AML-193 (cell line): ENCODE measurements at regions not wholly inside any gene's neighbourhood (a gene's known extent, or its start where the extent isn't known, plus 50 kb on each side); places are given as distances from the start of the nearest gene placed in this dataset.
A peak's percentile ranks its signal among the peaks of the same experiment; 100 is the strongest.

ENCODE experiments used
- DNase-seq, 2 experiments: peaks; one replicate each; lab custom pipeline; 2025; lab: John Stamatoyannopoulos, UW

DNA sequence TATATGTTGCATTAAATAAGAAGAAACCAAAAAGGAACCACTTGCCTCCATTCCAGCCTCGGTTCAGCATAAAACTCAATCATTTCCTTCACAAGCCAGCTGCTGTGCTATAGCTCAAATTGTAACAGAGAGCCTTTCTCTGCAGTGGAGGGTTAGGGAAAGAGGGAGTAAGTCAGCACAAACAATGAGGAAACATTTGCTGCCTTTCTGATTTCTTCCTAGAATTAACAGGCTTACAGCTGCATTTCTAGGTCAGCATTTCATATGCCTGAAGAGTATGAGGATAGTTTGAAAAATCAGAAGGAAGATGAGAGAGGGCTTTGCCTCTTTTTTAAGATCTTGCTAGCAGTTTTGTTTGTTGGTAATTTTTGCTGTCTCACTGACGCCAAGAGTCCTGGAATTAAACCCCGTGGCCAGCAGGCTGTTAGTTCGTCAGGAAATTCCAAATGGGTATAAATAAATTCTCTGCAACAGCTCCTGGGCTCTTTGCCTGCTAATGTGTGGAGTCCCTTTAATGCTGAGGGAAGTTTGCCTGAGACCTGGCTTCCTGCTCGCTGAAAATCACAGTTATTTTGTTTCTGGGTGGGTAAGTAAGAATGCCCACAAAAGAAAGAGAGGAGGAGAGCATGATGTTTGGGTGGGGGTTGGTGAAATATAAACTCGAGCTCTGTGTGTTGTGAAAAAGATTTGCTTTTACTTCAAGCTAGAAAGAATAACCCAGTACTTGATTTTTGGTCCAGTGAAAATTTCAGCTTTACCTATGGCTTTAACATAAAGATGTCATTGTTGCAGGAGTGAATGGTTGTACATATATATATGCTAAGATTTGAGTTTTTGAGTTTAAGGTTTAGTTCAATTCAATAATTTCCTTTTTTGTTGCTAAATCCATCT is 148.1 kb upstream of the DMRT1 start:
- no peak for DNase-seq

DNA sequence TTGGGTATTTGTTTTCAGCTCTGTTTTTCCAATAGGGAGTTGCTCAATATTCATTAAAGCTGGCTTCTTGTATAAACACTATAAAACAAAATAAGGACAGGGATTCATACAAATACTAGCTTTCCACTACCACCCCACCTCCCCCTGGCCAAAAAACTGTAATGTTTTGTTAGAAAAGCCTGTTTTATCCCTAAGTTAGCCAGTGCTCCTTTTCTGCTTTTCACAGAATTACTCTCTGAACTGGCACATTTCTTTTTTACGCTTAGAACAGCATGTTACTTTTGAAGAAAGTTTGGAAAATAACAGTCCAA is 147.4 kb upstream of the DMRT1 start:
- no peak for DNase-seq

DNA sequence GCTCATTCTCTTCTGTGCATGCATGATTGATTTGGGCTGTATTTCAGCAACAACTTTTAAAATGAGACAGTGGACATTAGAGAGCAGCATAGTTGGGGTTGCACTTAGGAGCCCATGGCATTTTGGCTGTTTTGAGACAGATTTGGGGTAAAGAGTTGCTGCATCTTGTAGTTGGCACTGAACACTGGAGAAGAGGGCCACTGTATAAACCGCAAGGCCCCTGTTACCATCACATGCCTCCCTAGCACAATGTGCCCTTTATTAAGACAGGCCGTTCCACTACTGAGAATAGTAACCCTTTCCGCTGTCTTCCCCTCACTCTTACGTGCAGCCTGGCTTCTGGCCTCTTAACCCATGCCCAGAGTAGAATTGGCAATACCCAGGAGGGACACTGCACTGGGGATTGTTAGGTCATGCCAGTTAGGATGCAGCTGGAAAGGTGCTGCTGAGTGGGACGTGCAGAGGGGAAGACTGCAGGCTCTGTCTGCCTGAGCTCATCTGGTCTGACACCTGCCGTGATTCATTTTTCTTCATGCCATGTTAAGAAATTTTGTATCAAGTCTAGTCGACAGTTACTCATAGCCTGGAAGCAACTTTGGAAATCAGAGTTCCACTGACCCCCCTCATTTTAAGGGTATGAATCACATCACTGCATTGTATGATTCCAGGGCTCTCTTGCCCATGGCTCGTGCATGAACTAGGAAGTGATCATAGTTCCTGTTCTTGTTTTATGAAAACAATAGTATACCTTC is 146.9 kb upstream of the DMRT1 start:
- DNase-seq: no peak

DNA sequence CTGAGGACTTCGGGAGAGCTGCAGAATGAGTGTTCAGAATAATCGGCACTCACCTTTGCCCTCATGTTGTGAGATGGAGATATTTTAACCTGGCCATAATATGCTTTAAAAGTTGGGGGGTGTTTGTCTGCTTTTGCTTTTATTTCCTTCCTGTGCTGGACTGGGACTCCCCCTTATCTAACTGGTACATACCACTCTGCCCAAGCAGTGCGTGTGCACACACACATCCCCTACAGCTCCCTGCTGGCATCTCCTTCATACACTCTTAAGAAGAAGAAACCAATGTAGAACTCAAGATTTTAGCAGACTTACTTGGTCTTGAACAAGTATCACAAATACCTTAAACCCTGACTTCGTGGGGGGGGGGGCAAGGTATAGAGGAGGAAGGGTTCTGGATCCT is 146.2 kb upstream of the DMRT1 start:
- DNase-seq: no peak

DNA sequence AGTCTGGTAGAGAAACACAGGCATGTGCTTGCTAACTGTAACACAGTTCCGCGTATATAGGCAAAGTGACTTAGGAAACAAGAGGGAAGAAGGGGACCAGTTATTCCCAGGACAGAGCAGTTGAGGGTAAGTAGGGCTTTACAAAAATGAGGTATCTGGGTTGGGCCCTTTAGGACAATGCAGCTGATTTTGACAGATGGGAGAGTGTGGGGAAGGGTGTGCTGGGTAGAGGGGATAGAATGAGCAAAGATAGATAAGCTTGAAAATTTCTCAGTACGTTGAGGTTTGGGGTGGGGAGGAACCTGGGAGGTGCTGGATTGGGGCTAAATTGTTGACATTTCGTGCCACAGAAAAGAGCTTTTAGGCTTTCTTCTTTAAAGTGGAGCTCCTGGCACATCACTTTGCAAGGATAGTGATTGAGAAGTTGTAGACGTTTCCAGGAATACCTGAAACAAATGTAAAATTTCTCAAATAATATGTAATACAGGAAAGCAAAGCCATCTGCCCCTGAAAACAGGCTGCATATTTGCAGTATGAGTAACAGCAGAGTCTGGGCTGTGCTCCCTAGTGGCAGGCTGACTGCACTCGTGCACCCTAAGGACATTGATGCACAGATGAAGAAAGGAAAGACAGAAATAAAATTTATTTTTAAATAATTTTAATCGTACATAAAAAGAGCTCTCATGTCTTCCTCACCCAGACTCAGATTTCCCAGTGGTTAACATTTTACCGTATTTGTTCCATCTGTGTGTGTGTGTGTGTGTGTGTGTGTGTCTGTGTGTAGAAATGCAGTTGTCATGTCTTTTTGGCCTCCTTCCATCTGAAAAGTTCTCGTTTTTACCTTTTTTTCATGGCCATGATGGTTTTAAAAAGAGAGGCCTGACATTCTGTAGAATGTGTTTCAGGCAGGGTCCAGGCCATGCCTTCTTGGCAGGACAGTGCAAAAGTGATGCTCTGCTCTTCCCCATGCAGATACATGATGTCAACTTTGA is 144.9 kb upstream of the DMRT1 start:
- no peak for DNase-seq

DNA sequence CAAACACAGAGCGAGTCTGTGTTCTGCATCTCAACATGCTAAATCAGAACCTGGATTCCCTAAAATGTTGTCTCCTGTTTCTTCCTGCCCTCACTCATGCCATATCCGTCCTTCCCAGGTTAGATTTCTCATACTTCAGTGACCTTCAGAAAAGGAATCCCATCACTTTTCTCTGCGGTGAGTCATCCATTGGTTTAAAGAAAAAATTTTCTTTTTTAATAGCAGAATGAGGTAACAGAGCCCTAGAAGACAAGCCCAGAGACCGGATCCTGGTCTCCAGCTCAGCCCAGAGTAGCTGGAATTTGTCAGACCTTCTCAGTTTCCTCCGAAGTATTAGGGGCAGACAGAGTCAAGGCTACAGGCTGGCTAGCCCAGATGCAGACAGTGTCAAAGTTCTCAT is 143.2 kb upstream of the DMRT1 start:
- no peak for DNase-seq

DNA sequence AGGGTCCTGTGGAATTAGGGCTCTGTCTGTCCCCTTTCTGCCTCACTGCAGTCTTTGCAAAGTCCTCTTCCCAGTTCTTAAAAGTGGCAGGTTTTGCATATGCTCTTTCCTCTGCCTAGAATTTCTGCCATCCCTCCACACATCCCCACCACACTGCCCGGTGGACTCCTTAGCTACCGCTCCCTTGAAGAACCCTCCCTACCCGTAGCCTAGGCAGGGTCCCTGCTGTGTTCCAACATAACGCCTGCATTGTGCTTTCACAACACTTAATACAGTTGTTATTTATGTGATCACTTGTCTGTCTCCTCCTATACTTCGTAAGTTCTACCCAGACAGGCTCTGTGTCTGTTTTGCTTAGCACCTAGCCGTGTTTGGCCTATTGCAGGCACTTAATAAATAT is 142.5 kb upstream of the DMRT1 start:
- DNase-seq: no peak

DNA sequence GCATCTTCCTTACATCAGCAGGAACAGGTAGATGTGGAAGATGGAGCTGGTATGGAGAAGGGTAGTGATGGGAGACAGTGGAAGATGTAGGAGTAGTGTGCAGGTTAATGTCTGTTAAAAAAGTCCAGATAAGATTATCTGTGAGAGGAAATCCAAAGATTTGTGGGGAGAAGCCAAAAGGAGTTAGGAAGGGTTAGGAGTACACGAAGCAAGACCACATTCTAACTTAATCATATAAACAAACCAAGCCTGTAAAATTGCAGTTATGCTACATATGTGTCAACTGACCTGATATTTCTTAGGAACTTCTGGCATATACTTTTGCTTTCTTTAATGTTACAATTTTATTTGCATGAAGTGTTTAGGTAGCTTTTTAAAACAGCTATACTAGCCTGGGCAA is 142.1 kb upstream of the DMRT1 start:
- DNase-seq: no peak

DNA sequence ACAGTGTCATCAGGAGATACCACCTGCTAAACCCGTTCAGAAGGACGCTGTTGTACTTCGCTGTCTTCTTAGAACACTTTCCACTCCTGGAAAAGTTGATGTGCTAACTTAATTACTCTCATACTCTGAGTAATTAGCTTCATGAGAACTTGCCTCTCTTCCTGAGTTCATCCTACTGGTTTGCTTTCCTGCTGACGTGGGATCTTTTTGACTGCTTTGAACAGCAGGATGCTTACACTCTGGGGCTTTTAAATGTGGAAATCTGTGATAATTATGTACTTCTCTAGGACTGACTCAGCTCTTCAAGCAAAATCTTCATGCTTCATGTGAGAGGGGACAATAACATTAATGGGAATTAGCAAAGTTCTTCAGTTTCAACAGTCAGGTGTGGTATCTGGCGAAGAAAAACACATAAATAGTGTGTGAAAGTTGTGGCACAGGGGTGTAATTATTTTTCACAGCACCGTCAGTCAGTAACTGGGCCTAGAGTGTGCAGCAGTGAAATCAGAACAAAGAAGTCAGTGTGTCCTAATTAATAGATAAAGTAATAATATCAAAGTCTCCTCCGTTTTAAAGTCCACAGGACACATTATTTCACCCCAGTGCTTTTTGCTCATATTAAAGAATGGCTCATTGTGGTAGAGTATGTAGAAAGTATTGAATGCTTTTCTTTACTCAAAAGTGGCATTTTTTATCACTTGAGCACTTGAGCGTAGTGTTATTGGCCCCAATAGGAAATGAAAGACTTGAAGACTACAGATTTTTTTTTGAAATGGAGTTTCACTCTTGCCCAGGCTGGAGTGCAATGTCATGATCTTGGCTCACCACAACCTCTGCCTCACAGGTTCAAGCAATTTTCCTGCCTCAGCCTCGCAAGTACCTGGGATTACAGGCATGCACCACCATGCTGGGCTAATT is 140.9 kb upstream of the DMRT1 start:
- DNase-seq: no peak

DNA sequence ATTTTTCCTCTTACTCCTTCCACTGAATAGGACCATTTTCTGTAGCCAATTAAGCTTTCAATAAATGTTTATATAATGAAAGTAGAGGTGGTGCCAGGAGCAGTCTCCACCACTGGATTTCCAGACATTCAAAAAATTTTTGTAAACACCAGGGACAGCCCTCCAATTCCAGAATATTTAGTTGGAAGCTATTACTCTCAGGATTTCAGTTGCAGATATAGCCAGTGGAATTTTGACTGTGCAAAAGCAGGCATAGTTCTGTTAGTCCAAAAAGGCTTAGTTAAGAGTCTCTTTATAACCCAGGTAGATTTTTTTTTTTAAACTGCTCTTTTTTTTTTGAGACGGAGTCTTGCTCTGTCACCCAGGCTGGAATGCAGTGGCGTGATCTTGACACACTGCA is 138.1 kb upstream of the DMRT1 start:
- DNase-seq: no peak

DNA sequence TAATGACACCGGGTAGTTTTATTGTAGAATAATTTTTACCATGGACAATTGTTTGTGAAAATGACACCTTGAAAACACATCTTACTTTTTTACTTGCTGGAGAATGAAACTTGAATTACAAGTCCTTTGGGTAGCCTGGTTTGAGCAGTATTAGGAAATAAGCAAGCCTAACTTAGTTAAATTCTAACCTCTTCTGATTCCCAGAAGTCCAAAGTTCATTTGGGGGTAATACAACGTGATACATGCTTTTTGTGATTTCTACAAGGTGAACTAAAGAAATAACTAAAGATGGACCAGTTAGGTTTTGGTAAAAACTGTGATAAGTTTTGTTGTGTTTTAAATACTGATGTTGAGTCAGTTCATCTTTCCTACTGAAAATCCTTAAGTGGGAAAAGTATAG is 135.4 kb upstream of the DMRT1 start:
- DNase-seq: no peak

DNA sequence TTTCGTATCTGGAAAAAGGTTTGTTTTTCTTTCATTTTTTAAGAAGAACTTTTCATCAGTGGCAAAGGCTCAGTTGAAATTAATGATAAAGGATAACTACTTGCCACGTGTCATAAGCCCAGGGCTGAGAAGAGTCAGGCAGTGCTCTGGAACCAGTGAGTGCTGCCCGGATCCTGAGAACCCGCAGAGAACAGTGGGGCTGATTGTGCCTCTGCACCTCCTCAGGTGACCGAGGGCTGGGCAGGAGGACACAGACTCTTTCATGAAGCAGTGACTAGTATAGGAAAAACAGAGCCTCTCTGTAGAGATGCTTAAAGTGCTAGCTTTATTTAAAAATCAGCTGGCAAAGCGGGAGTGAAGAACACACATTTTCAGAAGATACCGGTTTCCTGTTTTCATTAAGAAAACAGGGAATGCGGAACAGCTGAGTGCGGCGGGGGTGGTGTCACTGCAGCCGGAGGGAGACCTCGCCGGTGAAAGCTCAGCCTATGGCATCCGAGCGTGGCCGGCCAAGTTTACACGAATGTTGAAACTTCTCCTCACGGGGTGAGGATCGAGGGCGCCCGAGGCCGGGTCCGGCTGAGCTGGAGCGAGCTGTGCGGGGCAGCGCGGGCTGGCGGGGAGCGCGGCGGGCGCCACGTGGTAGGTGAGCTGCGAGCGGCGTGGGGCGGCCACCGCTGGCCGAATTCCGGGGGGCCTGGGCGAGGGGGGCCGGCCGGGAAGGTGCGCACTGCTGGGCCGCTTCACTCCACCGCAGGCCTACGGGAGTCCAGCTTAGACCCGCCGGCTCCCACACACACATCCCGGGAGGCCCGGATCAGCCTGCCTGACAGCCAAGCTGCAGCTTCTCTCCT is 134.7 kb upstream of the DMRT1 start:
- peak; percentile 58 to 71 for DNase-seq

DNA sequence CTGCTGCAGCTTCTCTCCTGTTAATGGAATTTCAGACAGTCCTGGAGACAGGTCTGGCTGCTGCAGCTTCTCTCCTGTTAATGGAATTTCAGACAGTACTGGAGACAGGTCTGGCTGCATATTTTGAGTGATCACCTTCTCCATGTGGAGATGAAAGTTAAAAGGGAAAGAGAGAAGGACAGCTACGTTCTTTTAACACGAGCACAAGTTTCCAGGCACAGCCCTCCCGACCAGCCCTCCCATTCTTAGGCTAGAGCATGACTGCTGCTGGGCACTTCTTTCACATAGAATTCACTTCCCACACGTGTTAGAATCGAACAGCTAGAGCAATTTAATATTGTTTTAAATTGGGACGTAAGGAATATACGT is 133.3 kb upstream of the DMRT1 start:
- DNase-seq: peak in 1 of 2 experiments; percentile 10

DNA sequence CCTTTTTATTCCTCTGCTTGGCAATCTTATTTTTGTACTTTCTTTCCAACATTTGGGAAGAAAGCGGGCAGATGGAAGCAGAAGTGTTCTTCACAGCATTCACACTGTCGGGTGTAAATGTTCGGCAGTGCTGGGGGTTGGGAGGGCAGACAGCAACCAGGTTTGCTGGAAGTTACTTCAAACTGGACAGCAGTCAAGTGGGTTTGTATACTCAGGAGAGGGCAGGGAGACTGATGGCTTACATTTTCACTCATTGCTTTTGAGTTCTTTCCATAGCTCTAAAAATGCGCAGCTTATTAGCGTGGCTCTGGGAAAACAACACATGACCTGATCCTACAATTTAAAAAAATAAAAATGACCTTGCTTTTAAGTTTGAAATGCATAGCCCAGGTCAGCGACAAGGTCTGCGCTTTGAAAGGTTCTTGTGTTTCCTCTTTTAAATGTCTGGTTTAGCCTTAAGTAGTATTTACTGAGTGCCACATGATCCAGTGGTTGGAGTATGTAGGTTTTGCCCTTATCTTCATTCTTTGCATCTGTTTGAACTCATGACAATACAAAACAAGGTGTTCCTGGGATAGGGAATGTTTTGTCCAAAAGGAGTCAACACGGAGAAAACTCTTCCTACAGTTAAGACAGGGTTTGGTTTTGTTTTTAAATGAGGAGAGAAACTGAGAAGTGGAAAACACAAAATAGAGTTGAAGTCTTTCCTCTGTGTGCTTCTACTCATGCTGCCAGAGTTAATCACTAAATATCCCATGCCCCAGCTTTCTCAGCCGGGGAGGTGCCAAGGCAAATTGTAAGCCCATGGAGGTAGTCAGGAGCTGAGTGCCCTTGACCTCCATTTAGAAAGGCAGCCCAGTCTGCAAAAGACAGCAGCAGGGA is 132.7 kb upstream of the DMRT1 start:
- peak; percentile 36 to 47 for DNase-seq

DNA sequence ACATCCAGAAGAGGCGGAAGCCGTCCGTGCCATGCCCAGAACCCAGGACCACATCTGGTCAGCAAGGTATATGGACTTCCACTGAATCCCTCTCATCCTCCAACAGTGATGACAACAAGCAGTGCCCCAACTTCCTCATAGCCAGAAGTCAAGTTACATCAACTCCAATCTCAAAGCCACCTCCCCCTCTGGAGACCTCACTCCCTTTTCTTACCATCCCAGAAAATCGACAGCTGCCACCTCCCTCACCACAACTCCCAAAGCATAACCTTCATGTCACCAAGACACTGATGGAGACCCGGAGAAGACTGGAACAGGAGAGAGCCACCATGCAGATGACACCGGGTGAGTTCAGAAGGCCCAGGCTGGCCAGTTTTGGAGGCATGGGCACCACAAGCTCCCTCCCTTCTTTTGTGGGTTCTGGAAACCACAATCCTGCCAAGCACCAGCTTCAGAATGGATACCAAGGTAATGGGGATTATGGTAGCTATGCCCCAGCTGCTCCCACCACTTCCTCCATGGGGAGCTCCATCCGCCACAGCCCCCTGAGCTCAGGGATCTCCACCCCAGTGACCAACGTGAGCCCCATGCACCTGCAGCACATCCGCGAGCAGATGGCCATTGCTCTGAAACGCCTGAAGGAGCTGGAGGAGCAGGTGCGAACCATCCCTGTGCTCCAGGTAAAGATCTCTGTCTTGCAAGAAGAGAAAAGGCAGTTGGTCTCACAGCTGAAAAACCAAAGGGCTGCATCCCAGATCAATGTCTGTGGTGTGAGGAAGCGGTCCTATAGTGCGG is 130.3 kb upstream of the DMRT1 start:
- DNase-seq: peak in 1 of 2 experiments; percentile 7

DNA sequence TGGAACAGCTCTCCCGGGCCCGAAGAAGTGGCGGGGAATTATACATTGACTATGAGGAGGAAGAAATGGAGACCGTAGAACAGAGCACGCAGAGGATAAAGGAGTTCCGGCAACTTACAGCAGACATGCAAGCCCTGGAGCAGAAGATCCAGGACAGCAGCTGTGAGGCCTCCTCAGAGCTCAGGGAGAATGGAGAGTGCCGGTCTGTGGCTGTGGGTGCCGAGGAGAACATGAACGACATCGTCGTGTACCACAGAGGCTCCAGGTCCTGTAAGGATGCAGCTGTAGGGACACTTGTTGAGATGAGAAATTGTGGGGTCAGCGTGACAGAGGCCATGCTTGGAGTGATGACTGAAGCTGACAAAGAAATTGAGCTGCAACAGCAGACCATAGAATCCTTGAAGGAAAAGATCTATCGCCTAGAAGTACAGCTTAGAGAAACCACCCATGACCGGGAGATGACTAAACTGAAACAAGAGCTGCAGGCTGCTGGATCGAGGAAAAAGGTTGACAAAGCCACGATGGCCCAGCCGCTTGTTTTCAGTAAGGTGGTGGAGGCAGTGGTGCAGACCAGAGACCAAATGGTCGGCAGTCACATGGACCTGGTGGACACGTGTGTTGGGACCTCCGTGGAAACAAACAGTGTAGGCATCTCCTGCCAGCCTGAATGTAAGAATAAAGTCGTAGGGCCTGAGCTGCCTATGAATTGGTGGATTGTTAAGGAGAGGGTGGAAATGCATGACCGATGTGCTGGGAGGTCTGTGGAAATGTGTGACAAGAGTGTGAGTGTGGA is 129.5 kb upstream of the DMRT1 start:
- no peak for DNase-seq

DNA sequence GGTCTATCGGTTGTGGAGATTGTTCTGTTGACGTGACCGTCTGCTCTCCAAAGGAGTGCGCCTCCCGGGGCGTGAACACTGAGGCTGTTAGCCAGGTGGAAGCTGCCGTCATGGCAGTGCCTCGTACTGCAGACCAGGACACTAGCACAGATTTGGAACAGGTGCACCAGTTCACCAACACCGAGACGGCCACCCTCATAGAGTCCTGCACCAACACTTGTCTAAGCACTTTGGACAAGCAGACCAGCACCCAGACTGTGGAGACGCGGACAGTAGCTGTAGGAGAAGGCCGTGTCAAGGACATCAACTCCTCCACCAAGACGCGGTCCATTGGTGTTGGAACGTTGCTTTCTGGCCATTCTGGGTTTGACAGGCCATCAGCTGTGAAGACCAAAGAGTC is 128.9 kb upstream of the DMRT1 start:
- no peak for DNase-seq

DNA sequence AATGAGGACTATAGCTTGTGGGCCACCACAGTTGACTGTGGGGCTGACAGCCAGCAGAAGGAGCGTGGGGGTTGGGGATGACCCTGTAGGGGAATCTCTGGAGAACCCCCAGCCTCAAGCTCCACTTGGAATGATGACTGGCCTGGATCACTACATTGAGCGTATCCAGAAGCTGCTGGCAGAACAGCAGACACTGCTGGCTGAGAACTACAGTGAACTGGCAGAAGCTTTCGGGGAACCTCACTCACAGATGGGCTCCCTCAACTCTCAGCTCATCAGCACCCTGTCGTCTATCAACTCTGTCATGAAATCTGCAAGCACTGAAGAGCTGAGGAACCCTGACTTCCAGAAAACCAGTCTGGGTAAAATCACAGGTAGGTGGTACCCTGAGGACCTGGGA is 128.4 kb upstream of the DMRT1 start:
- no peak for DNase-seq
